ENCODE measurements at regions not wholly inside any gene's neighbourhood (a gene's known extent, or its start where the extent isn't known, plus 50 kb on each side); places are given as distances from the start of the nearest gene placed in this dataset.
A peak's percentile ranks its signal among the peaks of the same experiment; 100 is the strongest.

GRCh38 chr3:459311-459670 lies 262.7 kb downstream of the CHL1 start:
- Histone ChIP-seq H3K27me3 (no peaks in the 10 kb centered on the region), H3K9me3 (no peaks in the 10 kb centered on the region), H3K36me3 (no peaks in the 10 kb centered on the region), H3K4me3 (ENCODE audit: low read depth, low read length) (no peak overlapping the region), H3K4me1 (no peaks in the 10 kb centered on the region)
- no peak for TF ChIP-seq CTCF (IDR thresholded peaks at IDR 0.05; ENCODE audit: low read depth, low read length)
- DNase-seq, result no peak

- Histone ChIP-seq H3K4me1 (no peaks in the 10 kb centered on the region), H3K9me3 (no peaks in the 10 kb centered on the region), H3K36me3 (no peaks in the 10 kb centered on the region)
Observed at GRCh38 chr3:461006-461405, 264.4 kb downstream of the CHL1 start.

GRCh38 chr3:462851-463250 lies 266.3 kb downstream of the CHL1 start:
- Histone ChIP-seq H3K27me3 (no peaks in the 10 kb centered on the region), H3K36me3 (no peaks in the 10 kb centered on the region), H3K4me1 (no peaks in the 10 kb centered on the region), H3K9me3 (no peaks in the 10 kb centered on the region), H3K4me3 (ENCODE audit: low read depth, low read length) (no peak overlapping the region)
- no peak for DNase-seq
- TF ChIP-seq CTCF (IDR thresholded peaks at IDR 0.05; ENCODE audit: low read depth, low read length), result no peak

More at GRCh38 chr3:461006-461405, 264.4 kb downstream of the CHL1 start:
- H3K27me3 ChIP-seq, result no peaks in the 10 kb centered on the region
- H3K4me3 ChIP-seq (ENCODE audit: low read depth, low read length), result no peak overlapping the region
- DNase-seq, result no peak
- no peak for TF ChIP-seq CTCF (IDR thresholded peaks at IDR 0.05; ENCODE audit: low read depth, low read length)

GRCh38 chr3:463252-464192 lies 267.0 kb downstream of the CHL1 start:
- H3K27me3 ChIP-seq, result no peaks in the 10 kb centered on the region
- TF ChIP-seq CTCF (IDR thresholded peaks at IDR 0.05; ENCODE audit: low read depth, low read length), result no peak
- no peaks in the 10 kb centered on the region for H3K4me1 ChIP-seq
- H3K9me3 ChIP-seq, result no peaks in the 10 kb centered on the region
- DNase-seq, result no peak
- H3K4me3 ChIP-seq (ENCODE audit: low read depth, low read length), result no peak overlapping the region
- no peaks in the 10 kb centered on the region for H3K36me3 ChIP-seq

- no peaks in the 10 kb centered on the region for H3K9me3 ChIP-seq
- DNase-seq, result no peak
- no peaks in the 10 kb centered on the region for H3K27me3 ChIP-seq
- H3K4me1 ChIP-seq, result no peaks in the 10 kb centered on the region
- H3K36me3 ChIP-seq, result no peaks in the 10 kb centered on the region
- H3K4me3 ChIP-seq (ENCODE audit: low read depth, low read length), result no peak overlapping the region
- TF ChIP-seq CTCF (IDR thresholded peaks at IDR 0.05; ENCODE audit: low read depth, low read length), result no peak
Observed at GRCh38 chr3:464255-464654, 267.7 kb downstream of the CHL1 start.

- TF ChIP-seq CTCF (IDR thresholded peaks at IDR 0.05; ENCODE audit: low read depth, low read length), result 0 out of 2 replicates have a peak, but pooled peaks have one; percentile 18
- Histone ChIP-seq H3K9me3 (no peaks in the 10 kb centered on the region), H3K4me3 (ENCODE audit: low read depth, low read length) (no peak overlapping the region), H3K36me3 (no peaks in the 10 kb centered on the region), H3K27me3 (no peaks in the 10 kb centered on the region), H3K4me1 (no peaks in the 10 kb centered on the region)
- DNase-seq, result no peak
Observed at GRCh38 chr3:468172-468571, 271.6 kb downstream of the CHL1 start.

Measured in BE2C (cell line).